ENCODE measurements at regions not wholly inside any gene's neighbourhood (a gene's known extent, or its start where the extent isn't known, plus 50 kb on each side); places are given as distances from the start of the nearest gene placed in this dataset.

DNA sequence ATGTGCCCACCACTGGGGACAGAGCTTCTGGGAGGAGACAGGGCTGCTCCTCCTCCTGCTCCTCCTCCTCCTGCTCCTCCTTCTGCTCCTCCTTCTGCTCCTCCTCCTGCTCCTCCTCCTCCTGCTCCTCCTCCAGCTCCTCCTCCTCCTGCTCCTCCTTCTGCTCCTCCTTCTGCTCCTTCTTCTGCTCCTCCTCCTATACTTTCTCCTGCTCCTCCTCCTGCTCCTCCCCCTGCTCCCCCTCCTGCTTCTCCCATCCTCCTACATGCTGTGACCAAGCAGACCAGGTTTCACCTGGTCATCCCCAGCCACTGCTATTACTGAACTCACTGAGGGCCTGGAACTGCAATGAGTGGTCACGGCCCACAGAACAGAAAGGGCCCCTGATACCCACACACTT, 154.0 kb upstream of the PPP2R2D start:
- POLR2A ChIA-PET (ENCODE audit: low non-redundant PET): no interaction called here
- CTCF ChIA-PET: no interaction called here
- TF ChIP-seq, protein P1, sequence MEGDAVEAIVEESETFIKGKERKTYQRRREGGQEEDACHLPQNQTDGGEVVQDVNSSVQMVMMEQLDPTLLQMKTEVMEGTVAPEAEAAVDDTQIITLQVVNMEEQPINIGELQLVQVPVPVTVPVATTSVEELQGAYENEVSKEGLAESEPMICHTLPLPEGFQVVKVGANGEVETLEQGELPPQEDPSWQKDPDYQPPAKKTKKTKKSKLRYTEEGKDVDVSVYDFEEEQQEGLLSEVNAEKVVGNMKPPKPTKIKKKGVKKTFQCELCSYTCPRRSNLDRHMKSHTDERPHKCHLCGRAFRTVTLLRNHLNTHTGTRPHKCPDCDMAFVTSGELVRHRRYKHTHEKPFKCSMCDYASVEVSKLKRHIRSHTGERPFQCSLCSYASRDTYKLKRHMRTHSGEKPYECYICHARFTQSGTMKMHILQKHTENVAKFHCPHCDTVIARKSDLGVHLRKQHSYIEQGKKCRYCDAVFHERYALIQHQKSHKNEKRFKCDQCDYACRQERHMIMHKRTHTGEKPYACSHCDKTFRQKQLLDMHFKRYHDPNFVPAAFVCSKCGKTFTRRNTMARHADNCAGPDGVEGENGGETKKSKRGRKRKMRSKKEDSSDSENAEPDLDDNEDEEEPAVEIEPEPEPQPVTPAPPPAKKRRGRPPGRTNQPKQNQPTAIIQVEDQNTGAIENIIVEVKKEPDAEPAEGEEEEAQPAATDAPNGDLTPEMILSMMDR (conservative IDR thresholded peaks at IDR 0.05; ENCODE audit: low read depth): no peak
- no peak overlapping the region for H3K27ac ChIP-seq
- no peak for DNase-seq (ENCODE audit: low spot score)

DNA sequence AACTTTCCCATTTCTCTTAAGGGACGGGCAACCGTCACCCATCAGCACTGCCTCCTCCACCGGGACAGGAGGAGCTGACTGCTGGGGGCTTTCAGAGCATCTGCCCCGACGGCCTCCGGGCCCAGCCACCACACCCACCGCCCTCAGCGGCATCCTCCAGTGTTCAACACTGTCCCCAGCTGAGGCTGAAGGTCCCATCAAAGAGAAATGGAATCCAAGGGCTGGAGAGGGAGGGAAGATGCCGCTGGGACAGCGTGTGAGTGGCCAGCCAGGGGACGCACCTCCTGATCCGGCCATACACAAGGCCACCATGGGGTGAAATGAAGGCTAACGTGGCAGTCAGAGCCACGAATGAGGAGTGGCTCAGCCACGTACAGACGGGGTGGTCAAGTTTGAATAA, 153.6 kb upstream of the PPP2R2D start:
- H3K27ac ChIP-seq: no peak overlapping the region
- TF ChIP-seq, protein P1 (conservative IDR thresholded peaks at IDR 0.05; ENCODE audit: low read depth): no peak
- no peak for DNase-seq (ENCODE audit: low spot score)
- POLR2A ChIA-PET (ENCODE audit: low non-redundant PET): no interaction called here
- CTCF ChIA-PET: no interaction called here

DNA sequence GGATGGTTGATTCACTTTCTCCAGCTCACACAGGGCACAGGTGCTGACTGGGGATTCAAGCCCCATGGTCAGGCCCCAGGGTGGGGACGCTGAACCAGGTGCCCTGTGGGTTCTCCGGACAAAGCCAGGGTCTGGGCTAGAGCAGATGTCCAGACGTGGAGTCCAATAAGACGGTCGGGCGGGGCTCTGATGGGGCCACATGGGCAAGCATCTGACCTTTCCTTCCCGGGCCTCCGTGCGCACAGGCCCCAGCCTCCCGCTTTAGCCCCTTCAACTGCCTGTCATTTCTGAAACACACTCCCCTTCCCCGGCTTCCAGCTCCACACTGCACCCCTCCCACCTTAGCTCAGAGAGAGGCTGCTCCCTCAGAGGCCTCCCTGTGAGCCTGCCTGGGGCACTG, 153.0 kb upstream of the PPP2R2D start:
- TF ChIP-seq, protein P1 (conservative IDR thresholded peaks at IDR 0.05; ENCODE audit: low read depth): no peak
- no peak for DNase-seq (ENCODE audit: low spot score)
- H3K27ac ChIP-seq: no peak overlapping the region
- ChIA-PET CTCF (interaction anchor here (0.7 kb wide), 1 partner anchor 1234 kb away, joined by 3 read pairs; no protein-coding TSS in a partner anchor), POLR2A (ENCODE audit: low non-redundant PET) (no interaction called here)

DNA sequence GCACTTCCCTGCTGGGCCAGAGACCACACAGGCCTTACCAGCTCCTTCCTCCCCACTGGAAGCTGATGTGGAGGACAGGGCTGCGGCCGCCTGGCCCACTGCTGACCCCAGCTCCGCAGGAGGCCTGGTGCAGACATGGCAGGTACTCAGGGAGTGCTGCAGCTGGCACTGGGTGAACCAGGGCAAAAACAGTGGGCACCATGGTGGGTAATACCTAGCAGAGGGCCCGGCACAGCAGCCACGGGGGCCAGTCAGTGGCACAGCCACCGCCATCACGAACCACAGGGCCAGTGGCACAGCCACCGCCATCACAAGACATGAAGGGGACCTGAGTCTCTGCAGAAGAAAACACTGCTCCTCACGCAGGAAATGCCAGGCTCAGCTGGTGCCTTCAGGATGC, 152.6 kb upstream of the PPP2R2D start:
- CTCF ChIA-PET: interaction anchor here (0.7 kb wide), 1 partner anchor 1234 kb away, joined by 3 read pairs; no protein-coding TSS in a partner anchor
- no peak for DNase-seq (ENCODE audit: low spot score)
- no peak overlapping the region for H3K27ac ChIP-seq
- POLR2A ChIA-PET (ENCODE audit: low non-redundant PET): no interaction called here
- TF ChIP-seq, protein P1 (conservative IDR thresholded peaks at IDR 0.05; ENCODE audit: low read depth): no peak

DNA sequence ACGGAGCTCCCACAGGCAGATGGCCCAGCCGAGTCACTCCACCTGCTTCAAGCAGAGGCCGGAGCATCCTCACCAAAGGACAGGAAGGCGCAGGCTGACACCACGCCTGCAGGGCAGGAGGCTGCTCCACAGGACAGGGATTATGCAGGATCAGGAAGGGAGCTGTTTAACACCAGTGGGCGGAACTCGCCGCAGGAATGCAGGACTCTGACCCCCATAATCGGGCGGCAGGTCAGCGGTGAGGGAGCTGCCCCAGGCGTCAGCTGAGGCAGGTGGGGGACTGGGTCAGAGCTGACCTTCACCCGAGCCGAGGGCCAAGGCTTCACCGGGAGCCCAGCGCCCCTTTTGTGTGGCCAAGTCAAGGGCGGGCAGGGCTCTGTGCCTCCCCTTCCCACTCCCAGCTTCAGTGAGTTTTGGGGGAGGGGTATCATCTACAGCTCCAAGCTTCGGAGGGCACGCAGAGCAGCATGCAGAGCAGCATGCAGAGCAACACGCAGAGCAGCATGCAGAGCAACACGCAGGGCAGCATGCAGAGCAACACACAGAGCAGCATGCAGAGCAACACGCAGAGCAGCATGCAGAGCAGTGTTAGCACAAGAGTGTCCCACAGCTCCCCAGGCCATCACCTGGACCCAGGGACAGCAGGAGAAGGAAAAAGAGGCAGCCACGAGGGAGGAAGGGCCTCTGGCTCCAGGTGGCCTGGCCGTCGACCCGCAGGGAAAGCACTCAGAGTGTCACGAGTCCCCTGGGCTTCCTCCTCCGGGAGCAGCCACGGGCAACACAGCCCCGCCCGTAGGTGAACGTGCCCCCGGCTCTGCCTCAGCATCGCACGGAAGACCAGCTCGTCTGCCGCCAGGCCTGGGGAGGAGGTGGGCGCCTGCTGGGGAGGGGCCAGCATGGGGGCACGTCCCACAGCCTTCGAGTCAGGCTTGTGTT, 151.7 kb upstream of the PPP2R2D start:
- no peak overlapping the region for H3K27ac ChIP-seq
- TF ChIP-seq, protein P1 (conservative IDR thresholded peaks at IDR 0.05; ENCODE audit: low read depth): no peak
- DNase-seq (ENCODE audit: low spot score): no peak
- POLR2A ChIA-PET (ENCODE audit: low non-redundant PET): no interaction called here
- CTCF ChIA-PET: interaction anchor here (0.6 to 0.7 kb wide), 2 partner anchors 202 to 1850 kb away, joined by 3 to 4 read pairs; no protein-coding TSS in a partner anchor

DNA sequence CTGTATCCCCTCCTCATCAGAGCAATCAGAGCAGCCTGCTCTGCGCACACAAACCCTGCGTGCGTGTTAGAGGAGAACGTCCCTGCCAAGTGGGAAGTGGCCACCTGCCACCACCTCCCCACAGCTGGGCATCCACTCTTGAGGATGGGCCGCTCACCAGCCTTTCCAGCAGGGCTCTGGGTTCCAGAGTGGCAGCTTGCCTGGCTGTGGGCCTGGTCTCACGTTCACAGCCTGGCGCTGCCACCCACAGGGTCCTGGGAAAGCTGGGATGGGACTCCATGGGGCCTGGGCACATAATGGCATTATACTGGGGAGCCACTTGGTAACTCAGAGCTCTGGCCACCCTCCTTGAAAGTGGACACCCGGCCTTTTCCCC, 151.1 kb upstream of the PPP2R2D start:
- CTCF ChIA-PET: interaction anchor here (0.6 to 0.7 kb wide), 2 partner anchors 202 to 1851 kb away, joined by 3 to 4 read pairs; no protein-coding TSS in a partner anchor
- TF ChIP-seq, protein P1 (conservative IDR thresholded peaks at IDR 0.05; ENCODE audit: low read depth): no peak

More for the DNA sequence above, 151.1 kb upstream of the PPP2R2D start:
- H3K27ac ChIP-seq: no peak overlapping the region
- no peak for DNase-seq (ENCODE audit: low spot score)
- POLR2A ChIA-PET (ENCODE audit: low non-redundant PET): no interaction called here
